ENCODE measurements at regions not wholly inside any gene's neighbourhood (a gene's known extent, or its start where the extent isn't known, plus 50 kb on each side); places are given as distances from the start of the nearest gene placed in this dataset.

DNA sequence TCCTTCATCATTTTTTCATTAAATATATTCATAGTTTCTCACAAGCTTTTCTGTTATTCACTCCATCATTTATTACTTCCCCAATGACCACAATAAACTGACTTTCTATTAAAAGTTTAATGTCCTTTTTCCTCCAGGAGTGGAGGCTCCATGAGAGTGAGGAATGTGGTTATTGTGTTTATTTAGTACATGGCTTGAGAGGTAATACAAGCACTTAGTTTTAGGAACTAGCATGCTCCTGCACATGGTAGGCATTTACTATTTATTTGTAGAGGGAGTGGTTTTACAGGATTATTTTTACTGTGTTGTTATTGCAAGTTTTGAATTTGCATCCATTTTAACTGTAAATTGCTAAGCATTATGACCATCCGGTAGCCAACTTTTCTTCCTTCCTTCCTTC lies 412.9 kb upstream of the SUCLG2 start:
- no peak for DNase-seq (ENCODE audit: low read depth in 4 of 4, low spot score in 3 of 4)

DNA sequence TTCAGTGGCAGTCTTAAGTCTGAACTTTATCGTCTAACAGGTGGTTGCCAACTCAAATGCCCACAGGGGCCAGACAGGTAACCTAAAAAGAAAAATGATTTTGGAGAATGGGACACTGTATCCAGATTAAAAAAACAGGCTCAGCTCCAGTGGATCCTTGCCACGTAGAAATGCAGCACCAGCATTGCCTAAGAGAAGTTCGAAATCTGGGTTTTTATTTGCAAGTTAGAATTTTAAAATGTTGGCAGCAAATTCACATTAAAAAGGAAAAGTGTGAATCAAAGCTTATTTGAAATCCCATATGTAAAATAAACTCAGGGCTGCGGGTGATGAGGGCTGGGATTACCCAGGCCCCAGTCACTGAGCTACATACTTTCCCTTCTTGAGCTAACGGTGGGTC lies 408.5 kb upstream of the SUCLG2 start:
- DNase-seq (ENCODE audit: low read depth in 4 of 4, low spot score in 3 of 4), result no peak

DNA sequence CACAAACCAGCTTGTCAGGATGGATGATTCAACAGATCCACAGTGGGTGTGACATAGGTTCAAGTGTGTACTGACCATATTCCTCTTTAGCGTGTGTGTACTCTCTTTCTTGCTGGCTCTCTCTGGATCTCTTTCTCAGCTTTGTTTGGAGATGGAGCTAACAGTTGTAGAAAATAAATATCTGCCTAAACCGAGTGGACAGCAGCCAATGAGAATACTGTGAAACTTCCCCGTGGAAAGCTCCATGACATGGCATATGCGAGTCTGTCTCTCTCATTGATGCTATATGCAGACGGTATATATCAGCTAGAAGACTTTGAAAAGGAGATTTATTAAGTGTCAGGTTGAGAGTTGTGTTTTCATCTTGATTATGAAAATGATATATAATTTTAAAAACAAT lies 406.5 kb upstream of the SUCLG2 start:
- DNase-seq (ENCODE audit: low read depth in 4 of 4, low spot score in 3 of 4), result no peak

DNA sequence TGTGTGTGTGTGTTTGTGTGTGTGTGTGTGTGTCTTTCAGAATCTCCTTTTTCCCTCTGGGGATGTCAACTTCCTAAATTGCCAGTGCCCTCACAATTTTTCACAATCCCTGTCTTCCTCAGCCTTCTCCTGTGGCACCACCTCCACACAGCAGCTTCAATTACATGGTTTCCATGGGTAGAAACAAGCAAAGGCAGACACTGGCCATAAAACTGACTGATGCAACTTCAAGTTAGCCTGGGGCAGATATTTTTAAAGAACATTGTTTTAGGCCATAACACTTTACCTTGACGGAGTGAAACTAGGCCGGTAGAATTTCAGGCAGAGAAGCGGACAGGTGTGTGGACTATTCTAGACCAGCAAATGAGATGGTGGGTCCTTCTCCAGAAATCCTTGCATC lies 405.8 kb upstream of the SUCLG2 start:
- peak in 1 of 4 donors; percentile 1 for DNase-seq (ENCODE audit: low read depth in 4 of 4, low spot score in 3 of 4)

DNA sequence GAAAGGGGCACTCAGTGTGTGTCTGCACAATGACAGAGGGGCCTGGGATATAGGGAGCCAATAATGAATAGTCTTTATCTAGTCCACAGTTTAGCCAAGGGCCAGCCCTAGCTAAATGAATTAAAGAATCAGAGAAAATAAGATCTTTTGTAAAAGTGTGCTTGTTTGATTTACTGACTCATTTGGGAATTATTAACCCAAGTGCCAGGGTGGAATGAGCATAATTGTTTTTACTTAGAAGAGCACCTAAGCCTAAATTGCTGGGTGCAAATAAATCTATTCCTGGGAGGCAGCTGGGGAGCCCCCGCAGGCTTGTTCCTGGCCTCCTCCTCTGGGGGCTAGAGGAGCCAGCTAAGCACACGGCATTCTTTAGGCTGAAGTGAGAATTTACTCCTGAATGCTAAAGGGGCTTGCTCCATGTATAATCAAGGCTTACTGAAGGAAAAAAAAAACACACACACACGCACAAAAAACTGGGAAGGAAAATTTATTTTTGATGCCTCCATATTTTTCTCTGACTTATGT lies 405.3 kb upstream of the SUCLG2 start:
- DNase-seq (ENCODE audit: low read depth in 4 of 4, low spot score in 3 of 4), result peak in 1 of 4 donors; percentile 4

DNA sequence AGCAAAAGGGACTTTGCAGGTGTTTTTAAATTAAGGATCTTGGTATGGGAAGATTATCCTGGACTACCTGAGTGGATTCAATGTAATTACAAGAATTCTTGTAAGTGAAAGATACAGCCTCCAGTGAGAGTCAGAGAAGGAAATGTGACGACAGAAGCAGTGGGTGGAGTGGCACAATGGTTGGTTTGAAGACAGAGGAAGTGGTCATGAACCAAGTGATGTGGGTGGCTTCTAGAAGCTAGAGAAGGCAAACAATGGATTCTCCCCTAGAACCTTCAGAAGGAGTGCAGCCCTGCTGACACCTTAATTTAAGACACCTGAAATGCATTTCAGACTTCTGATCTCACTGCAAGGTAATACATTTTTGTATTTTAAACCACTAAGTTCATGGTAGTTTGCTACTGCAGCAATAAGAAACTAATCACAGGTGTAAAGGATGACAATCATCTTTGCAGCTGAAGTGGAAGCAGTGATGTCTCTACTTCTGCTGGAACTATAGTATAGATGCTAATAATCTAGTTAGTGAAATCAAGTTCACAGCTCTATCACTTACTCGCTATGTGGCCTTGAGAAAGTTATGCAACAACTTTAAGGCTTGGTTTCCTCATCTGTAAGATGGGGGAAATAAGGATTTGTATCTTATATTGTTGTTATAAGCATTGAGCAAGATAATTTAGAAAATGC lies 403.4 kb upstream of the SUCLG2 start:
- DNase-seq (ENCODE audit: low read depth in 4 of 4, low spot score in 3 of 4), result no peak

DNA sequence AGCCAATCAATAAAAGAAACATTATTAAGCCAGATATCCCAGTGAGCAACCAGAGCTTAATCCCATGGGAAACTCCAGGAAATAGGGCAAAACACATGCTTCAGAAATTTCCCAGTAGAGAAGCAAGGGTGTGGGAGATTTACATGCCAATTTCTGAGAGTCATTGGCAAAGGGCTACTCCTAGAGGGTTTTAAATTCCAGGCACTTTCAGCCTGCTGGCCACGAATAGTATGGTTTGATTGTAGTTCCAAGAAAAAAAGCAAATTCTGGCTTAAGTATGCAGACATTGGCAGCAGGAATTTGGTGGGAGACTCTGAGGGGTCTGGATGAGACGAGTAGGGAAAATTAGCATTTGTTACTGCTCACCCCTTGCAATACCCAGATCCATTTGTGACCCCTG lies 402.1 kb upstream of the SUCLG2 start:
- DNase-seq (ENCODE audit: low read depth in 4 of 4, low spot score in 3 of 4), result no peak

DNA sequence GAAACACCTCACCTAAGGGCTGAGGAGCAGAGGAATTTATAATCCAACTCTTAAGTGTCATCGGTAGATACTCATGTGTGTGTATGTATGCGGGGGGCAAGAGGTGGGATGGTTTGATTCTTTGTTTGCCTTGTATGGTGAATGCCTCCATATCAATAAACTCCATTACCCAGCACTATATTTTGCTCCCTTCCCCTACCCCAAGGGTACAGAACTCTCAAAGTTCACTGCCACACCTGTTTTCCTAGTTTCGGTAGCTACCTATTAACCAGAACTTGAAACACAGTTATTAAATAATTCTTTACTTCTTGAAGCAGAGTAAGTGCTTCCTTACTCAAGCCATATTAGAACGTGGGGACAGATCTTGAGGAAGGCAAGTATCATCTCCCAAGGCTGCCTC lies 400.8 kb upstream of the SUCLG2 start:
- DNase-seq (ENCODE audit: low read depth in 4 of 4, low spot score in 3 of 4), result no peak

DNA sequence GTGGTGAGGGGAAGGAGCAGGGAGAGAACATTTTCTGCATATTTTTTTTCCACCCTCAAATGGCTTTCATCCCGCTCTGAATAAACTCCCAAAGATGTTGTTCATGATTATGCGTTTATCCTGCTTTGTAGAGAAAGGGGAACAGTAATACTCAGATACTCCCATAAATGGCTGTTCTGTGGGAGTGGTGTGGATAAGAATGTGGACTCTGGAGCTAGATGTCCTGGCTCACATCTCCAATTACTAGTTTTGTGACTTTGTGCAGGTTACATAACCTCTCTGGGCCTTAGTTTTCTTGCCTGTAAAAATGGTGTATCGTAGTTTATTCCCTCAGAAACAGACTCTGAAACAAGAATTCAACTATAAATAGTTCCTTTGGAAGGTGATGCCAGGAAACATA lies 395.4 kb upstream of the SUCLG2 start:
- no peak for DNase-seq (ENCODE audit: low read depth in 4 of 4, low spot score in 3 of 4)

DNA sequence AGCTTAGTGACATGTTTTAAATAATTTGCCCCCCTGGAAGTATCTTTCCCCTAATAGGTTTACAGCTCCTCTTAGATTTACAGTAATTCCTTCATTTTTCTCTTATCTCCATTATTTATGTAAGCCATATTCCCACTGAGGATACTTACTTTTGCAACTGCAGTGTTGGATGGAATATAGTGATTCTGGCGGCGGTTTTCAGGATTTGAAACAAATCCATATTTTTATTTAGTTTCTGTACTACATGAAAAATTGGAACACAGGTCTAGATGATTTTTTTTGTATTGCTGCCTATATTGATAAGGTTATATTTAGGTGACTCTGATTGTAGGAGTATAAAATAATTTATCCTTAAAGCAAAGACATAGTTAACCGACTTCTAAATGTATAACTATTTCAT lies 391.6 kb upstream of the SUCLG2 start:
- DNase-seq (ENCODE audit: low read depth in 4 of 4, low spot score in 3 of 4), result no peak

DNA sequence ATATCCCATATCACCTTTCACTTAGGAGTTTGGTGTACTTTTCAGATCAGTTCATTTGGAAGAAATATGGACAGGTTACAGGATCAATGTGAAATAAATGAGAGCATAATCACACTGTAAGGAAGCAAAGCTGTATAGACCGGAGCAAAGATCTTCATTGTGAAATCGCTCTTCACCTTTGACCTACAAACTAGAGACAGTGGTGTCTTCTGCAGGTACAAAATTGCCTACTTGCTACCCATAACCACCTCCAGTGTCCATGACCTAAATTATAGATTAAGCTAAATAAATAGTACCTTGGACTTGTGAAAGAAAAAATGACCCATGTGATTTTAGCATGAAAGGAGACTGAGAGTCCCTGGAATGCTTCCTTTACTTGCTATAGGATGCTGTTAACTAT lies 379.5 kb upstream of the SUCLG2 start:
- DNase-seq (ENCODE audit: low read depth in 4 of 4, low spot score in 3 of 4), result no peak

DNA sequence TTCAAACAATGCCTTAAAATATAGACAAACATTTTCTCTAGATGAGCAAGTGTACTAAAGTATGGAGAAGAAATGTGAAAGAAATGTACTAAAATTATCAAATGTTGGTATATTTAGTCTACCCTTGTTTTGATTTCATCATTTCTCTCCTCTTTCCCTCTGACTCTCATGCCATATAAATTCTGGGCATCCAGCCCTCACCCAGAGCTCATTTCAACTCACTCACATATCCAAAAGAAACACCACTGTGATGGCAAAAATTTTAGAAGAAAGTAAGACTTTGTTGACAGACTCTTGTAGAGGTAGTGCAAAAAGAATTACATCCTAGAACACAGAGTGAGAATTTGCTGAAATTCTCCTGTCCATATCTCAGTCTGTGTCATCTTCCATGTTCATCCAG lies 377.8 kb upstream of the SUCLG2 start:
- no peak for DNase-seq (ENCODE audit: low read depth in 4 of 4, low spot score in 3 of 4)

DNA sequence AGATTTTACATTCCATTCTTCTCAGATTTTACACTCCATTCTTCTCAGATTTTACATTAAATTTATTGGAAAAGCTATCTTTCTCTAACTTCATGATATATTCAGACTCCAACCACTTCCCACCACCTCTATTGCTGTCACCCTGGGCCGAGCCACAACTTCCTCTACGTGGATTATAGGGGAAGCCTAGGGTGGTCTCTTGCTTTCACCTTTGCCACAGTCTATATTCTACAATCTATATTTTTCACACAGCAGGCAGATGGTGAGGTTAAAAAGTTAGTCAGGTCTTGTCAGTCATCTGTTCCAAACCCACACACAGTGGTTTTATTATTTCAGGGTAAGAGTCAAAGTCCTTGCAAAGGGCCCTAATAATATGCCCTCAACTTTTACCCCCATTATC lies 370.8 kb upstream of the SUCLG2 start:
- DNase-seq (ENCODE audit: low read depth in 4 of 4, low spot score in 3 of 4), result no peak

DNA sequence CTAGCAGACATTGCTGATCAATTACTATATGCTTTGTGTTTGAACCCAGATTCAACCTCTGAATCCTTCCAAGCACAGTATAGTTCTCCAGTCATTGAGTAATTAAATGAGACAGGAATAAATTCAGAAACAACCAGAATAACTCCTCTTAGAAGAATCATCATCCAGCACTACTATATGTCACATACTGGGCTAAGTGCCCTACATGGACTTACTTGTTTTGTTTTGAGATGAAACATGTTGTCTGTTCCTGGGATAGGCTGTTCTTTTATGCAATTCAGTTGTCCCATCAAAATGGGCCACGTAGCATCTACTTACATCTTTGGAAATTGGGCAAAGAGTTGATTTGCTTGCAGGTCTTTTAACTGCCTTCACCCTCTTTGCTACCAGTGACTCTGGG lies 365.5 kb upstream of the SUCLG2 start:
- DNase-seq (ENCODE audit: low read depth in 4 of 4, low spot score in 3 of 4), result no peak

DNA sequence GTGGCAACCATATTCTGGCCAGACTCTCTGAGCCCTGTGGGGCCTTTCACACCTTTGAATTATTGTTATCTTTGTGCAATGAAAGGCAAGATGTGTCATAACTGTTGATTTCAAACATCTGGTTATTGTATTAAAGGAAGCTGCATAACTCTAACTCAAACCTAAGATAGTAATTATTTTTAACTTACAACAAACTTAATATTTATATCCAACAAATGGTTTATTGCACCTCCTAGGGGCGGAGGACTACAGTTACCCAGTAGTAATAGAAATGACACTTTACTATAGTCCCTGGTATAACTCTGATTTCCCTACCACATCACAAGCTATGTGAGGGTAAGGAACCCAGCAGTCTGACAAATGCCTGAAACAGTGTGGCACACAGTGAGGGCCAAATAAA lies 363.9 kb upstream of the SUCLG2 start:
- no peak for DNase-seq (ENCODE audit: low read depth in 4 of 4, low spot score in 3 of 4)

DNA sequence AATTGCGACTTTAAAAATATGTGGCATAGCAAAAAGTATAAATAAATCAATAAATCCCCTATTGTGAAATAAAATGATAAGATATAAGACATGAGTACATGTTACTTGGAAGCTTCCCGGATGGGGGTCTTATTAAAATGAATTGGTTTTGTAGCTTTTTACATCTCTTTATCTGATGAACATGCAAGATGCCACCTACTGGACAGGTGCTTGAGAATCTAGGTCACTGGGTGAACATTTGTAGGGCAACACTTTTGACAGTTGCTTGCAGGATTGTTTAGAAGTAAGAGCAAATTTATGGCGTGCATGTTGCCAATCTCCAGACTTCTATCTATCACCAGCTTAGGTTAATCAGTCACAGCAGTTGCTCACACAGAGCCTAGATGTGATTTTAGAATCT lies 362.7 kb upstream of the SUCLG2 start:
- DNase-seq (ENCODE audit: low read depth in 4 of 4, low spot score in 3 of 4), result no peak

DNA sequence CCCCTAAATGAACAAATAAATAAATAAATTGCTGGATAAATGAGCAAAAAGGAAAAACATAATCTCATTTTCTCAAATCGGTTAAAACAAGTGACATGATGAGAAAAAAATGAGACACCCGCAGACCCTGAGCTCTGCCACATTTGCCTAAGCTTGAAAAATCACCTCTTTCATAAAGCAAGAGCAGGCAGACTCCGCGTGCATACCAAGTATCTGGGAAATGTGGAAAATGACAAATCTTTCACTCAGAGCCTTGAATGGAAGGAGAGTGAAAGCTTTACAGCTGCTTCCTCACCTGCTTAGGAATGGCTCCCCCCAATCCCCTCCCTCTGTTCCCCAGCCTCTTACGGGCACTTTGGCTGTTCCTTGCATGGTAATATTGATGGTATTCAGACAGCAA lies 355.5 kb upstream of the SUCLG2 start:
- no peak for DNase-seq (ENCODE audit: low read depth in 4 of 4, low spot score in 3 of 4)

DNA sequence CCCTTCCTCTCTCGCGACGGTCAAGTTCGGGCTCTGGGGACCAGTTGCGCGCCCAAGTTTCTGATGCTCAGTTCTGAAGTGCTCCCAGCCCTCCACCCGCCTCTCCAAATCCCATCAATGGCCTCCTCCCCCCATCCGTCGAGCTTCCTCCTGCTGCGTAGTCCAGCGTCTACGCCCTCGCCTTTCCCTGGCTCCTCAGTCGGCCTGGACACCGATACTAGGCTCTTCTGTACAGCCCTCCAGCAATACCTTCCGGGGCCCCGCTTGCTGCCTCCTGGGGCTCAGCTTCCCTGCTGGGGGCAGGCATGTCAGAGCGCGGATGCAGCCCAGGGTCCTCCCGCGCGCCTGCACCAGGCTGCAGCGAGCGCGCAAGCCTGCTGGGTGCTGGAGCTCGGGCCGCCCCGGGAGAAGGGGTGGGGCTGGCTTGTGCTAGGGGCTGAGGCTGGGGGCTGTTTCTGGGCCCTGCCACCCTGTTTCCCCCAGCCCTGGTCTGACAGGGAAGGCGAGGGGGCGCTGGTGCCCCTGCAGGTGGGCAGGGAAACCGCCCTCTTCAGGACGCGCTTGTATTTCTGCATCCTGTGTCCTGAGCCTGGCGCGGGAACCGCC lies 353.3 kb upstream of the SUCLG2 start:
- DNase-seq (ENCODE audit: low read depth in 4 of 4, low spot score in 3 of 4), result peak in 1 of 4 donors; percentile 15

DNA sequence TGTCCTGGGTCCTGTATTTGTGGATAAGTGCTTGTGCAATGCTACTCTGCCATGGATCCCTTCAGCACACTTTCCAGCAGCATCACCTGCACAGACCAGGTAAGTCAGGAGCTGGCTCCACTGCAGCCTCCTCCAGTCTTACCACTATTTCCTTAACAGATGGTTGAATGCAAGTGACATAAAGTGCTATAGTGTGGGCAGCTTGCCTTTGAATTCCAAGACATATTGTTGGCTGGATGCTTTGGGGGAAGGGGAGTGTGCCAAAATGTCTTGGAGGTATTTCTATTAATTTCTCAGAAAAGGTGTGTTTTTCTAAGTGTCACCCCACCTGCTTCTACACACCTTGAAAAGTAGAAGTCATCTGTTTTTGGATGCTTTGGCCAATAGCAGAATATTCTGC lies 352.2 kb upstream of the SUCLG2 start:
- no peak for DNase-seq (ENCODE audit: low read depth in 4 of 4, low spot score in 3 of 4)

DNA sequence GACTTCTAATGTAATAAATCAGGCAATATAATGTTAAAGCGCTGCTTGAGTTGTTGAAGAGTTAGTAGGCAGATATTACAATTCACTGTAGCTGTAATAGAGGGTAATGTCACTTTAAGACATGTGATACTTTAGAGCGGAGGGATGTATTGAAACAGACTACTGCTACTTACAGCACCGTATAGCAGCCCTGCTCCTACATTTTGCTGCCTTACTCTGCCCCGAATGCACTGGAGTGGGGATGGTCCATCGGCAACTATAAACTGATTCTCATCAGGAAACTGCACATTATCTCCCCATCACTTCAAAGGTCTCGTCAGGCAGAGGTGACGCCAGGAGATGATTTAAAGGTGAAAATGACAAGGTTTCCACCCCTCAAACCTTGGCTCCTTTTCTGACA lies 349.7 kb upstream of the SUCLG2 start:
- no peak for DNase-seq (ENCODE audit: low read depth in 4 of 4, low spot score in 3 of 4)

DNA sequence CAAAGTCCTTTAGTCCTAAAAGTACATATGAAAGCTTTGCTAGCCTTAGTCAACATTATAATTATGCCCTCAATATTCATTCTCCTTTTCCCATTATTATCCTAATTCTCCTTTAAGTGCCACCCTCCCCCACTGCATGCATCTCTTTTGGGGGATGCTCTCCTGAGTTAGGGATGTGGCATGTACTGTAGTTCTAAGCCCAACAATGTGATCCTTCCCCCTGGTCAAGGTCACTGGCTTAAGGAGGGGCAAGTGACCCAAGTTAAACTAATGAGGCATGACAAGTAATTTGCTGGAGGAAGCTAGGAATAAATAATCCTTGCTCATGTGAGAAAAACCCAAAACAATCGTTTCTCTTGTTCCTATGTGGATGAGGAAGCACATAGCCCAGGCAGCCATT lies 343.9 kb upstream of the SUCLG2 start:
- no peak for DNase-seq (ENCODE audit: low read depth in 4 of 4, low spot score in 3 of 4)

DNA sequence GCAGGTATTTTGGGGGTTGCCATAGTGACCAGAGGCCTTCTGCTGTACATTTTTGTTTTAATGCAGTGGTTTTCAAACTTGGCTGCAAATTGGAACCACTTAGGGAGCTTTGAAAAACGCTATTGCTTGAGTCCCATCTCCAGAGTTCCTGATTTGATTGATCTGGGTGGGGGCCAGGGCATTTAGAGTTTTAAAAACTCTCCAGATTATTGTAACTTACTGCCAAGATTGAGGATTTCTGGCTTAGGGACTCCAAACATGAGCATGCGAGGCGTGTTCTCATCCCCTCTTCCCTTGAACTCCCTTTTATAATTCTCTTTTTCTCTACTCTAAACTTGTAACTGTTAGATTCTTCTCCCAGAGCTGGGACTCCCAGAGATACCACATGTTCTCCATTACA lies 340.8 kb upstream of the SUCLG2 start:
- DNase-seq (ENCODE audit: low read depth in 4 of 4, low spot score in 3 of 4), result no peak

DNA sequence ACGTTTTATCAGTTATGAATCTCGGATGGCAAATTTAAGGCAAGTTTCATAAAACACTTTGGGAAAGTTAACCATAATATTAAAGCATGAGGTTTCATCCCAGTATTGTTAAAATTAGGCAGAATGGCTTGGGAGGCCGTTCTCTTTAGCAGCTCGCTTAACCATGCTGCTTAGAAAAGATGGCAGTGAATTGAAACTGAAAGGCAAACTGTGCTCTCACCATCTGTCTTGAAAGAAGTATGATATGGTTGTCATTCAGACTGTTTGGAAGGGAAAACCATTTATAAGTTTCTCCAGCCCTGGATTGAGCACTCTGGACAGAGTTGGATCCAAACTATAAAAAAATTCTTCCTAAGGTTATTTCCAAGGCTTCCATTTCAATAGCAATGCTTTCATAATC lies 332.3 kb upstream of the SUCLG2 start:
- DNase-seq (ENCODE audit: low read depth in 4 of 4, low spot score in 3 of 4), result no peak

All from right renal pelvis (tissue), 4 donors.